WERI-Rb-1 (cell line): ENCODE measurements at regions not wholly inside any gene's neighbourhood (a gene's known extent, or its start where the extent isn't known, plus 50 kb on each side); places are given as distances from the start of the nearest gene placed in this dataset.

Experiments
- DNase-seq: peaks from one replicate; pipeline ENCODE4 v3.0.0-alpha.2; 2020
- H3K27ac ChIP-seq: fragments of 250-450 bp; sonication (Bioruptor Pico); 2 replicates; pipeline ENCODE4 v1.5.1; 2020; ENCODE audit warnings: mild to moderate bottlenecking, moderate library complexity
- H3K27me3 ChIP-seq: fragments of 250-450 bp; sonication (Bioruptor Pico); 2 replicates; pipeline ENCODE4 v1.5.1; 2021; ENCODE audit warnings: mild to moderate bottlenecking, low read depth, moderate library complexity; ENCODE audit not compliant: insufficient read depth, severe bottlenecking
- H3K36me3 ChIP-seq: fragments of 250-450 bp; sonication (Bioruptor Pico); 2 replicates; pipeline ENCODE4 v1.5.1; 2020; ENCODE audit warnings: mild to moderate bottlenecking, moderate library complexity
- H3K4me3 ChIP-seq: 2 replicates; pipeline ENCODE4 v1.5.1; 2011; ENCODE audit warnings: low read depth, mild to moderate bottlenecking, control low read depth, low read length
- H3K9me3 ChIP-seq: fragments of 250-450 bp; sonication (Bioruptor Pico); 2 replicates; pipeline ENCODE4 v1.5.1; 2021; ENCODE audit warnings: mild to moderate bottlenecking, moderate library complexity; ENCODE audit not compliant: severe bottlenecking
- CTCF ChIP-seq: IDR thresholded peaks from 2 replicates; pipeline ENCODE4 v1.5.1; 2011; ENCODE audit warnings: low read depth, mild to moderate bottlenecking, control low read depth, inconsistent platforms, low read length

- H3K27ac ChIP-seq = no peak overlapping the region
- H3K36me3 ChIP-seq = no peaks in the 10 kb centered on the region
- H3K27me3 ChIP-seq = no peaks in the 10 kb centered on the region
- TF ChIP-seq CTCF = no peak
- no peaks in the 10 kb centered on the region for H3K9me3 ChIP-seq
- no peak overlapping the region for H3K4me3 ChIP-seq
- no peak for DNase-seq
Measured at GRCh38 chr3:176926034-176926433, 271.2 kb downstream of the TBL1XR1 start.

GRCh38 chr3:176920766-176921160 is 276.5 kb downstream of the TBL1XR1 start:
- TF ChIP-seq CTCF = no peak
- no peak overlapping the region for H3K27ac ChIP-seq
- DNase-seq = no peak

GRCh38 chr3:176919836-176920765 is 277.2 kb downstream of the TBL1XR1 start:
- no peak for TF ChIP-seq CTCF
- no peaks in the 10 kb centered on the region for H3K9me3 ChIP-seq
- no peaks in the 10 kb centered on the region for H3K36me3 ChIP-seq
- no peak overlapping the region for H3K4me3 ChIP-seq
- H3K27ac ChIP-seq = no peak overlapping the region
- H3K27me3 ChIP-seq = no peaks in the 10 kb centered on the region
- no peak for DNase-seq

More at GRCh38 chr3:176920766-176921160, 276.5 kb downstream of the TBL1XR1 start:
- H3K27me3 ChIP-seq = no peaks in the 10 kb centered on the region
- H3K9me3 ChIP-seq = no peaks in the 10 kb centered on the region
- H3K36me3 ChIP-seq = no peaks in the 10 kb centered on the region
- H3K4me3 ChIP-seq = no peak overlapping the region

- no peaks in the 10 kb centered on the region for H3K36me3 ChIP-seq
- H3K27me3 ChIP-seq = no peaks in the 10 kb centered on the region
- no peak for TF ChIP-seq CTCF
- no peak overlapping the region for H3K4me3 ChIP-seq
- H3K9me3 ChIP-seq = no peaks in the 10 kb centered on the region
- DNase-seq = no peak
- no peak overlapping the region for H3K27ac ChIP-seq
Measured at GRCh38 chr3:176916777-176917176, 280.5 kb downstream of the TBL1XR1 start.

GRCh38 chr3:176914764-176915163 is 282.5 kb downstream of the TBL1XR1 start:
- H3K27ac ChIP-seq = no peak overlapping the region
- DNase-seq = no peak
- H3K27me3 ChIP-seq = no peaks in the 10 kb centered on the region

More at GRCh38 chr3:176914764-176915163, 282.5 kb downstream of the TBL1XR1 start:
- H3K36me3 ChIP-seq = no peaks in the 10 kb centered on the region
- H3K4me3 ChIP-seq = no peak overlapping the region
- no peak for TF ChIP-seq CTCF
- H3K9me3 ChIP-seq = no peaks in the 10 kb centered on the region
